Thyroid gland (tissue), 4 donors: ENCODE measurements at regions not wholly inside any gene's neighbourhood (a gene's known extent, or its start where the extent isn't known, plus 50 kb on each side); places are given as distances from the start of the nearest gene placed in this dataset.
"Not testable (repeated sequence)": the region's sequence is repeated elsewhere in the genome, so short reads cannot be mapped to it uniquely, and the experiment has no call there.

Source experiments
- DNase-seq, 2 donors: peaks; one replicate each; pipeline ENCODE4 v3.0.0-alpha.2; 2019
- H3K27ac ChIP-seq, 3 donors: fragments of 200-600 bp; sonication (generic); 1 replicate in 2 of 3; 2 replicates in 1 of 3; pipeline ENCODE4 v1.5.1; 2016 to 2019; ENCODE audit warnings: mild to moderate bottlenecking in 1 of 3, moderate library complexity in 1 of 3
- H3K27me3 ChIP-seq: fragments of 200-600 bp; sonication (generic); one replicate; pipeline ENCODE4 v1.5.1; 2019
- H3K36me3 ChIP-seq, 2 donors: fragments of 200-600 bp; sonication (generic); one replicate each; pipeline ENCODE4 v1.5.1; 2016 to 2019
- H3K4me1 ChIP-seq, 2 donors: fragments of 200-600 bp; sonication (generic); one replicate each; pipeline ENCODE4 v1.5.1; 2017 to 2019
- H3K4me3 ChIP-seq, 3 donors: fragments of 200-600 bp; sonication (generic); replicated peaks in 1 of 3; 1 replicate in 2 of 3; 2 replicates in 1 of 3; pipeline ENCODE4 v1.5.1; 2016; ENCODE audit warnings: mild to moderate bottlenecking in 1 of 3
- H3K9me3 ChIP-seq: fragments of 200-600 bp; sonication (generic); one replicate; pipeline ENCODE4 v1.5.1; 2017
- CTCF ChIP-seq, 6 experiments: fragments of 200-600 bp in 3 of 6; fragments of 450-650 bp in 3 of 6; sonication (generic) in 3 of 6; IDR thresholded peaks; one replicate each; pipeline ENCODE4 v1.5.1; 2016 to 2019; ENCODE audit warnings: antibody characterized with exemption in 6 of 6, mild to moderate bottlenecking in 2 of 6, inconsistent platforms in 1 of 6, moderate library complexity in 1 of 6
- POLR2A ChIP-seq, 2 donors: fragments of 450-650 bp; IDR thresholded peaks; one replicate each; pipeline ENCODE4 v1.6.1; 2017; ENCODE audit warnings: antibody characterized with exemption in 2 of 2, mild to moderate bottlenecking in 2 of 2, moderate library complexity in 1 of 2
- WGBS, 2 donors: methylation state at CpG; one replicate each; pipeline ENCODE4 v1.1.5; 2017; 5-methylcytosine and 5-hydroxymethylcytosine counted together
- intact Hi-C: fragments of 100-400 bp; cut with DNase I; formaldehyde crosslinking; loops from one replicate; pipeline ENCODE4 v1.15.1; 2023

- H3K4me3 ChIP-seq, result no peak overlapping the region
- WGBS, 2 donors, result 81 to 83% methylated on average over 5 to 8 of the region's 8 CpGs
- no peak overlapping the region for H3K27ac ChIP-seq
- DNase-seq, result no peak
- no peaks in the 10 kb centered on the region for H3K36me3 ChIP-seq
- no peaks in the 10 kb centered on the region for H3K27me3 ChIP-seq
- H3K4me1 ChIP-seq, result no peaks in the 10 kb centered on the region
- no peak for TF ChIP-seq CTCF (IDR thresholded peaks at IDR 0.05)
- no peak for TF ChIP-seq POLR2A (IDR thresholded peaks at IDR 0.05)
- intact Hi-C loops, result no loop called here
- H3K9me3 ChIP-seq, result no peaks in the 10 kb centered on the region
Measured at GRCh38 chr2:239734436-239735005, 290.6 kb downstream of the NDUFA10 start.

- DNase-seq, result no peak
- TF ChIP-seq CTCF (IDR thresholded peaks at IDR 0.05), result no peak
- no peak for TF ChIP-seq POLR2A (IDR thresholded peaks at IDR 0.05)
Measured at GRCh38 chr2:239732666-239733010, 292.5 kb downstream of the NDUFA10 start.

GRCh38 chr2:239731998-239732665, 293.0 kb downstream of the NDUFA10 start:
- intact Hi-C loops, result no loop called here
- no peak for TF ChIP-seq CTCF (IDR thresholded peaks at IDR 0.05)
- no peak for TF ChIP-seq POLR2A (IDR thresholded peaks at IDR 0.05)
- no peak for DNase-seq
- Histone ChIP-seq H3K9me3 (no peaks in the 10 kb centered on the region), H3K4me3 (no peak overlapping the region), H3K27me3 (no peaks in the 10 kb centered on the region), H3K36me3 (no peaks in the 10 kb centered on the region), H3K4me1 (no peaks in the 10 kb centered on the region), H3K27ac (no peak overlapping the region)
- WGBS, 2 donors, result 86 to 93% methylated on average over 2 to 3 of the region's 6 CpGs

More at GRCh38 chr2:239732666-239733010, 292.5 kb downstream of the NDUFA10 start:
- Histone ChIP-seq H3K27me3 (no peaks in the 10 kb centered on the region), H3K4me1 (no peaks in the 10 kb centered on the region), H3K9me3 (no peaks in the 10 kb centered on the region), H3K4me3 (no peak overlapping the region), H3K27ac (no peak overlapping the region), H3K36me3 (no peaks in the 10 kb centered on the region)
- WGBS, 2 donors, result 66 to 80% methylated on average over 5 to 6 of the region's 6 CpGs
- intact Hi-C loops, result no loop called here

- 79 to 87% methylated on average over 9 of the region's 10 CpGs for WGBS, 2 donors
- Histone ChIP-seq H3K9me3 (no peaks in the 10 kb centered on the region), H3K4me1 (no peaks in the 10 kb centered on the region), H3K27ac (no peak overlapping the region), H3K4me3 (no peak overlapping the region), H3K27me3 (no peaks in the 10 kb centered on the region), H3K36me3 (no peaks in the 10 kb centered on the region)
- intact Hi-C loops, result no loop called here
- no peak for TF ChIP-seq POLR2A (IDR thresholded peaks at IDR 0.05)
- TF ChIP-seq CTCF (IDR thresholded peaks at IDR 0.05), result no peak
- no peak for DNase-seq
Measured at GRCh38 chr2:239731422-239731821, 293.7 kb downstream of the NDUFA10 start.

GRCh38 chr2:239730897-239731296, 294.2 kb downstream of the NDUFA10 start:
- Histone ChIP-seq H3K27ac (no peak overlapping the region), H3K36me3 (no peaks in the 10 kb centered on the region), H3K4me1 (no peaks in the 10 kb centered on the region), H3K4me3 (no peak overlapping the region), H3K27me3 (no peaks in the 10 kb centered on the region), H3K9me3 (no peaks in the 10 kb centered on the region)
- intact Hi-C loops, result no loop called here
- no peak for DNase-seq
- 81 to 84% methylated on average over 8 of the region's 8 CpGs for WGBS, 2 donors
- TF ChIP-seq CTCF (IDR thresholded peaks at IDR 0.05), result no peak
- TF ChIP-seq POLR2A (IDR thresholded peaks at IDR 0.05), result no peak

- H3K27ac ChIP-seq, intact Hi-C loops, H3K4me1 ChIP-seq, DNase-seq, H3K9me3 ChIP-seq, H3K4me3 ChIP-seq, H3K27me3 ChIP-seq, H3K36me3 ChIP-seq: not testable (repeated sequence)
- WGBS, 2 donors, result 84 to 88% methylated on average over 6 of the region's 8 CpGs
Measured at GRCh38 chr2:239730567-239730882, 294.6 kb downstream of the NDUFA10 start.
